ENCODE measurements at regions not wholly inside any gene's neighbourhood (a gene's known extent, or its start where the extent isn't known, plus 50 kb on each side); places are given as distances from the start of the nearest gene placed in this dataset.
"Not testable (repeated sequence)": the region's sequence is repeated elsewhere in the genome, so short reads cannot be mapped to it uniquely, and the experiment has no call there.

DNA sequence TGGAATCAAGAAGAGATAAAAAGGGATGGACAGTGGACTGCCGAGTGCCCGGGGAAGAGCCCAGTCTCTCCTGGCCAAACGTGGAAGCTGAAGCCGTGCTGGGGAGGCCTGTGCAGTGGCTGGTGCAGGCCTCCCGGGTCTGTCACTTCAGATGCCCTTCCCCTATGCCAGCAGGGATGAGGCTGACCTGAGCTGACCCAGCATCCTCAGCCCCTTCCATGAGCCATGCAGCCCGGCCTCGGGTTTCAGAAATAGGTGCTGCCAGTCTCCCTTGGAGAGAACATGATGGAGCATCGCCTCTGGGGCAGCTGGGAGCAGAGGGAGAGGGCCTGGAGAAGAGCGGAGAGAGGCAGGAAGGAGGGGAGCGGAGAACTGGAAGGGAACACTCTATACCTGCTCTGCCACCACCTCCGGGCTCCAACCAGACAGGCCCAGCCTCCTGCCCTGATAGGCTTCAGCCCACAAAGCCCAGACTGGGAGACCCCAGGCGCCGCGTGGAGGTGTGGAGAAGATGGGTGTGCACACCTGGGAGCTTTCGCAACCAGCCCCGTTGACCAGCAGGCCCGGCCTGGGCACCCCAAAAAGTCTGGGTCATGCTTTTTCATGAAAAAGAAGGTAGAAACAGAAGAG, 68.6 kb upstream of the PPP2R2D start:
- no peak for DNase-seq (ENCODE audit: low read depth in 2 of 2)

DNA sequence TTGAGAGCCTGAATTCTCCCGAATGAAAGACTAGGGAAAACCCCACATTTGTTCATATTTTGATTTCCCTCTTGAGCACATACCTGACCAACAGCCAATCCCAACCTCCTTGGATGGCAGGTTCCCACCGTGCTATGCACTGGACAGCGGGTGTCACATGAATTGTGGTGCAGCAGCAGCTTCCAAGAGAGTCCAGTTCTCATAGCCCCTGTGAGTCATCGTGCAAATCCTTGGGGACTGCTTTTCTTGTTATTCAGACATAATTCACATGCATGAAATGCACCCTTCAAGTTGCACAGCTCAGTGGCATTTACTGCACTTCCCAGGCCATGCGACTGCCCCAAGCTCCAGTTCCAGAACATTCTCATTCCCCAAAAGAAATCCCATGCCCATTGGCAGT, 67.8 kb upstream of the PPP2R2D start:
- DNase-seq (ENCODE audit: low read depth in 2 of 2) = no peak

DNA sequence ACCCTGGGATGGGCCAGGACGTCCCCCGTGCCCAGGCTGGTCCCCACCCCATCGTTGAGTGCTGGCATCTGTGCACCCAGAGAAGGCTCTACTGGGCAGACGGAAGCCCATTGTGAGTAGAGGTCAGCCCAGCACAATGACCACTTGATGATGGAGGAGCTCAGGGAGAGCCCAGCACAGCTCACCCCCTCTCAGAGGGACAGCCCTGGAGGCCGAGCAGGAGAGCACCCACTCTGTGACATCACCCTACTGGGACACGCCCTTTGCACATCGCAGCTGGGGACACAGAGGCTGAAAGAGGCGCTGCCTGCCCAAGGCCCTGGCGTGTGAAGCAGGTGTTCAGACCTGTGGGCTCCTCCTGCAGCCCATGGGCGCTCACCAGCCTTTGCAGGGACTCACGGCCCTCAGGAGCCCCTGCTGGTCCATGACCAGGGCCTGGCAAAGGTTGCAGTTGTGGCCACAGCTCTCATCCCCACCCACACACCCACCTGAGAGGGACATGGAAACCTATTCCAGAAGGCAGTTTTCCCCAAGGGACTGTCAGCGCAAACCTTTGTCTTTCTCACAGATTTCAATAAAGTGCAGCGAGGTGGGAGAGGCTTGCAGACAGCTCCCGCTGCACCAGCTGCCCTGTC, 67.2 kb upstream of the PPP2R2D start:
- no peak for DNase-seq (ENCODE audit: low read depth in 2 of 2)

DNA sequence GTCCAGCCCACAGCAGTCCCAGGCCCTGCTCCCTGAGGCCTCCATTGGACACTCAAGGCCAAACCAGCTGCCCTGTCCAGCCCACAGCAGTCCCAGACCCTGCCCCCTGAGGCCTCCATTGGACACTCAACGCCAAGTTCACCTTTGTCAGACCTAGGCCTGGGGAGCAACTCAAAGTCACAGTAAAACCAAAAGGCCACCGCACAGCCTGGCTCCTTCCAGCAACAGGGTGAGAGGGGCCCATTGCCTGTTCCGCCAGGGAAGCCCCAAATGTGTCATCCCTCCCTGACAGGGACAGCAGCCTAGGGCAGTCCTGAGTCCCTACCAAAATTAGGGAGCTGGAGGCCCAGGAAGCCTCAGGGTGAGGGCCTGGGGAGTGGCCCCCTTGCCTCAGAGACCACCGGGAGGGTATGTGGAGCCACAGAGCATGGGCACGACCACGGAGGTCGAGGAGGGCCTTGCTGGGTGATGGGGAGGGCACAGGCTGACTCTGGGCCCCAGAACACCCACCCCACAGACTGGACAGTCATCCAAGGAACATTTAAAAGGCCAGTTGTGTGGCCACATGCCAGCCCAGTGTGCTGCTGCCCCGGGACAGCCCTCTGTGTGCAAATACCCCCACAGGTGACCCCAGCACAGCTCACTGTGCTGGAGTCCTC, 66.5 kb upstream of the PPP2R2D start:
- no peak for DNase-seq (ENCODE audit: low read depth in 2 of 2)

DNA sequence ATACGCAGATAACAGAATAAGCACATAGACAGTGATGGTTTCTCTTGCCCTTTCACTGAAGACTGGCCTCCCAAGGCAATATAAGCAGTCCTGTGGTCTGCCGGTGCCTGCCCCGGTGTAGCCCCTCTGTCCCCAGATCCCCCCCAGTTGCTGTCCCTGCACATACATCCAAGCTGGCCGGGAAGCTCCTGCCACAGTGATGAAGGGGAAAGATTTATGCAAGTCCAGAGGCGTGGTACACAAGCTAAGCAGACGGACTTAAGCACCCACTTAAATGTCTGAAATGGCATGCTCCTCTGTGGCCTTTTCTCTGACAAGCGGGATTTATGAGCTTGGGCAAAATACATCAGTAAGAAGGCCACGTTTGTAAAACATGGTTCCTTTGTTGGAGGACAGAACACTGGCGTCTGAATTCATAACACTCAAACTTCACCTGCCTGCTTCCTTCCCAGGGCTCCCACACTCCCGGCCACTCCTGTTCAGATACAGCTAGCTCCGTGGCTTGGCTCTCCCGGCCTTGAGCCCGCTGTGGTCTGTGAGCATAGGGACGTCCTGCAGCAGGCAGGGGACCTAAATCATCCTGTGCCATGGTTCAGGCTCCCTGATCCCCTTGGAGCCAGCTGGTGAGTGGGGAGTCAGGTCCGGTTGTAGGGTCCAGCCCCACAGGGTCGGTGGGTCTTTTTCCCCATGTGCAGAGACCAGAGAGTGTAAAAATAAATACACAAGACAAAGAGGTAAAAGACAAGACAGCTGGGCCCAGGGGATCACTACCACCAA, 61.7 kb upstream of the PPP2R2D start:
- DNase-seq (ENCODE audit: low read depth in 2 of 2) = no peak

DNA sequence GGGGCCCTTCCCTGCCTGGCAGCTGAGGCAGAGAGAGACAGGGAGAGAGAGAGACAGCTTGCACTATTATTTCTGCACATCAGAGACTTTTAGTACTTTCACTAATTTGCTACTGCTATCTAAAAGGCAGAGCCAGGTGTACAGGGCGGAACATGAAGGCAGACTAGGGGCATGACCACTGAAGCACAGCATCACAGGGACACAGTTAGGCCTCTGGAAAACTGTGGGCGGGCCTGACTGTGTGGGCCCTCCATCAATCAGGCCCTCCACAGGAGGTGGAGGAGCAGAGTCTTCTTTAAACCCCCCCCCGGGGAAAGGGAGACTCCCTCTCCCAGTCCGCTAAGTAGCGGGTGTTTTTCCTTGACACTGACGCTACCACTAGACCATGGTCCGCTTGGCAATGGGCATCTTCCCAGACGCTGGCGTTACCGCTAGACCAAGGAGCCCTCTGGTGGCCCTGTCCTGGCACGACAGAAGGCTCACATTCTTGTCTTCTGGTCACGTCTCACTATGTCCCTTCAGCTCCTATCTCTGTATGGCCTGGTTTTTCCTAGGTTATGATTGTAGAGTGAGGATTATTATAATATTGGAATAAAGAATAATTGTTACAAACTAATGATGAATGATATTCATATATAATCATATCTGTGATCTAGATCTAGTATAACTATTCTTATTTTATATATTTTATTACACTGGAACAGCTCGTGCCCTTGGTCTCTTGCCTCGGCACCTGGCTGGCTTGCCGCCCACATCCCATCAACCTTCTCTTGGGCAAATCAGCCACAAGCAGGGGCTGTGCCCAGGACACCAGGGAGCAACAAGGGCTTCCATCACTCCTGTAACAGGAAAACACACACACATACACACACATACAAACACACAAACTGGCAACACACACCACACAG, 60.7 kb upstream of the PPP2R2D start:
- not testable (repeated sequence) for DNase-seq (ENCODE audit: low read depth in 2 of 2)

DNA sequence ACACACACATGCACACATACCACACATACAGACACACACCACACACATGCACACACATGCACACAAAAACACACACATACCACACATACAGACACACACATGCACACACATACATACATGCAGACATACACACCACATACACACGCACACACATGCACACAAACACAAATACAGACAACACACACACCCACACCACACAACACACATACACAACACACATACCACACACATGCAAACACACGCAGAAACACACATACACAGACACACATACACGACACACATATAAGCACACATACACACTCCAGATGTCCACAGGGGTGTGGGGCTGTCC, 60.1 kb upstream of the PPP2R2D start:
- no peak for DNase-seq (ENCODE audit: low read depth in 2 of 2)

DNA sequence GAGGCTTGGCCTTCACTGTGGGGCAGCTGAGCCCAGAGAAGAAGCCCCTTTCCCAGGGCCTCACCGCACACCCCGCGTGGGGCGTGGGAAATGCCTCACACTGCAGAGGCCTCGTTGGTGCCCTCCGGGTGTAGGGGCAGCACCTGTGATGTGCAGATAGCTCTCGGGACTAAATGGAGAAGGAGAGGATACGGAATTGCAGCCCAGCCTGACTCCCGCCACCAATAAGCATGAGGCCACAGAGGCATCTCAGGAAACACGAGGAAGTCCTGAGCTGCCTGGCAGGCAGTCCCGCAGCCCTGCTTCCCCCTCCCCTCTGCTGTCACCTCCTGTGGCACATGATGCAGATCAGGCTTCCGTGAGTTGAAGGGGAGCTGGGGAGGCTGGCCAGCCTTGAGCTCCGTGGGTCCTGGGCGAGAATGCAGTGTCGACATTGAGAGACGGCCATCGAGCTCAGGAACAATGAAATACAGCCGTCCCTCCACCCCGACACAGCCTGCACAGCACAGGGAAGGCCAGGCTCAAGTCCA, 59.6 kb upstream of the PPP2R2D start:
- no peak for DNase-seq (ENCODE audit: low read depth in 2 of 2)

DNA sequence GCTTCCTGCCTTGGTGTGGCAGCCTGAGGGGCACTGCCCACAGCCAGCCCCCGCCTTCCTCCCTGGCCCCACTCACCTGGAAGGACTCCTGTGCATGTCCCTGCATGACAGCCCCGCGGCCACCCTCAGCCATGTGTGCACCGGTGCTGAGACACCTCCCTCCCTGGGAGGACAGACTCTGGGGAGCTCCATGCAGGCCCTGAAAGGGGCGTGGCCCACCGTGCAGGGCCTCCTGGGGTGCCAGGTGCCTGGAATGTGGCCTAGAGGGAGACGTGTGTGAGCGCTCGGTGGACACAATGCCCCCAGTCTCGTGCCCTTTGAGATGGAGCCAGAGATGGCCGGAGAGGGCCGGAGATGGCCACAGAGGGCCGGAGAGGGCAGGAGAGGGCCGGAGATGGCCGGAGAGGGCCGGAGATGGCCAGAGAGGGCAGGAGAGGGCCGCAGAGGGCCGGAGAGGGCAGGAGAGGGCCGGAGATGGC, 59.1 kb upstream of the PPP2R2D start:
- no peak for DNase-seq (ENCODE audit: low read depth in 2 of 2)

DNA sequence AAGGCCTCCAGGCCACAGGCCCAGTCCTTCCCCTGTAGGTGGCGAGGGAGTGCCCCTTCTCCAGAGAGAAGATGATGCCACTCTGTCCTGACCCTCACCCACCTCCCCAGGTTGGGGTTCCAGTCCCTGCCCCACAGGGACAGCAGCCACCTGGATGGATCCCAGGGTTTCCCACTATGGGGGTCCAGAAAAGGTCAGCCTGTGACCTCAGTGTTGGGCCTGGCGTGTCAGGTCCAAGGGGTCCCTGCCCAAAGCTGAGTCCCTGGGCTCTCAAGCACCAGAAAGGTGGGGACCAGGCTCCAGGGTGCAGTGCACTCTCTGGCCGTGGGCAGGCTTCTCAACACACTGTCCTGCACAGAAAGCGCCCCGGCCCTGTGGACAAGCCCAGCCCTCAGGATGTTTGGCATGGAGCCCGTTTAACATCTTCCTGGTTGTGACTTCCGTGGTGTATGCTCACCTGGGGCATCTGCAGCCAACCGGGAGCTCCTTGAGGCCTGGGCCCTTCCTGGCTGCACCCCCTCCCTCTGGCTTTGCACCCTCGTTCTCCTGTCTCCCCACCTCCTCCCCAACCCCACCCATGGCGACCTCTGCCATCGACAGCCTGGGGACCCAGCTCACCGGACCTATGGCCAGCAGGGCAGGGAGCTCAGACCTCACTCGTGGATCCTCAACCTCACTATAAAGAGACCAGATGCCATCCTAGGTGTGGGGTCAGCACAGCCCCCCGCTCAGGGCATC, 58.3 kb upstream of the PPP2R2D start:
- no peak for DNase-seq (ENCODE audit: low read depth in 2 of 2)

DNA sequence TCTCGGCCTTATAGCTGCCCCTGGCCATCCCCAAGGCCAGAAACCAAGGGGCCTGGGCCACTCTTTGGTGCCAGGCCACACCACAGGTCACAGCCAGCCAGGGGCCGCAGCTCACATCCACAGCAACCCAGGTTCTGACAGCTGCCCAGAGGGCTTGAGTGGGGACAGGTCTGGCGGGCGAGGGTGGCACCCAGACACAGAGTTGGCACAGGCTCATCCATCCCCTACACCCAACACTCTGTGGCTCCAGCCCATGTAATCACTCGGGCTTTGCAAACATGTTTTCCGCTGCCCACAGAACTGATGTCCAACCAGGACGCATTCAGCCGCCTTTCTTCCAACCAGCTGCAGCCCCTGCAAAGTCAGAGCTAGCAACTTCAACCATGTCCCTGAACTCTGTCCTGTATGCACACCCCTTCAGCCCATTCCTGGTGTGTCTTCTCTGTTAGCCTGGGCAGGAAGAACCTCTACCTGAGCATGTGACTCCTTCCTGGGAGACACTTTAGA, 57.7 kb upstream of the PPP2R2D start:
- DNase-seq (ENCODE audit: low read depth in 2 of 2) = no peak

DNA sequence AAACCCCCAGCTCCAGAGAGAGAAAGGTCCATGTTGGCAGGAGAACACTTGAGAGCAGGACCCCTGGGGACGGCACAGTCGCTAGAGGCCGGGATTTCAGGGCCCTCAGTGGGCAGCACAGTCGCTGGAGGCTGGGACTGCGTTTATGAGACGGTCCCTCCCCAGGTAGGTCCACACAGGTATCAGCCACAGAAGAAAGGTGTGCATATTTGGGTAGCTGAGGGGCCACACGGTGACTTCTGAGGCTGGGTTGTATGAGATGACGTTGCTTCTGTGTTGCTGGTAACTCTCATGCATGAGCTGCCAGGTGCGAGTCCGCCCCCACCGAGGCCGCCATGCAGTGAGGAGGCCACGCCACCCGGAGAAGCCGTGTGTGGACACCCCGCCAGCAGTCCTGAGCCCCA, 56.9 kb upstream of the PPP2R2D start:
- no peak for DNase-seq (ENCODE audit: low read depth in 2 of 2)

DNA sequence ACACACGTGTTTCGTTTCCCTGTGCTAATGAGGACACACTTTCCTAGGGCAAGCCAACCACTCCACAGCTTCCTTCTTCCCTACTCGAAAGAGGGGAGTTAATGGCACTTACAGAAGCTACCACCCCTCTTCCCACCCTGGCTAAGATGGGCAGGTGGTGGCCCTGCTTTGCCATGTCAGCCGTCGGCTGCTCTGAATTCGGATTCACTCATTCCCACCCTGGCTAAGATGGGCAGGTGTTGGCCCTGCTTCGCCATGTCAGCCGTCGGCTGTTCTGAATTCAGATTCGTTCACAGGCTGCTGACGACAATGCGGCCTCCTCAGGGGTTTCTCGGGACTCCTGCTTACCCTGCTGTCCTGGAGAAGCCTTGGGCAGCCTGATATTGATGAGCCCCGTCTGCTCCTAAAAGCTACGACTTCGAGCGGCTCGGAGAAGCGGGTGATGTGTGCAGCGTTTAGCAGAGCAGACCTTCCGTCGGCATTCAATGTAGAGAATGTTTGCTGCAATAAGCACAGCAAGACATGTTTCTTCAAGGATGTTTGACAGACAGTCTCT, 56.2 kb upstream of the PPP2R2D start:
- no peak for DNase-seq (ENCODE audit: low read depth in 2 of 2)

DNA sequence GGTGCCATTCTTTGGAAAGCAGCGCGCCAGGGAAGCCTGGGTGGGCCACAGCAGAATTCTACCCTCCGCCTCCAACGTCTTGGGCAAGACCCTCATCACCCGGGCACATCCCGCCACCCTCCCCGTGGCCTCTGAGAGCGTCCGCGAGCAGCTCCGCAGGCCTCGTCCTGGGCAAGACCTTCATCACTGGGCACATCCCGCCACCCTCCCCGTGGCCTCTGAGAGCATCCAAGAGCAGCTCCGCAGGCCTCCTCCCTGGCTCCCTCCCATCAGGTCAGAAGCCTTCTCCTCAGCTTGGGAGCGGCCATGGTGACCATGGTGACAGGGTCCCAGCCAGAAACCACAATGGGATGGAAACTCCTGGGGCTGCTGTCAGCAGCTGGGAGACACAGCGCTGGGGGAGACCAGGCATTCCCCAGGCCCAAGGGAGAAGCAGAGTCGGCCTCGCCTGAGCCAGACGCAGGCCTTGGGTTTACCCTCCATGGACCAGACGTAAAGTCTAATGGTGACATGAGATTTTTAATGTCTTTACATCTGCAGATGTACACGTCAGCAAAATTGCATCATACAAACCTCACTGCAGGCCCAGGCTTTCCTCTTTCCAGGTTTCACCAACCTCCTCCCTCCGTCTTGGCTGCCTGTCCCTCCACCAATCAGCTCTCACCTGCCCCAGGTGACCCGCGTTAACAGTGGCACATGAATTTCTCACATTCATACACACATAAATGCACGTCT, 55.1 kb upstream of the PPP2R2D start:
- no peak for DNase-seq (ENCODE audit: low read depth in 2 of 2)

DNA sequence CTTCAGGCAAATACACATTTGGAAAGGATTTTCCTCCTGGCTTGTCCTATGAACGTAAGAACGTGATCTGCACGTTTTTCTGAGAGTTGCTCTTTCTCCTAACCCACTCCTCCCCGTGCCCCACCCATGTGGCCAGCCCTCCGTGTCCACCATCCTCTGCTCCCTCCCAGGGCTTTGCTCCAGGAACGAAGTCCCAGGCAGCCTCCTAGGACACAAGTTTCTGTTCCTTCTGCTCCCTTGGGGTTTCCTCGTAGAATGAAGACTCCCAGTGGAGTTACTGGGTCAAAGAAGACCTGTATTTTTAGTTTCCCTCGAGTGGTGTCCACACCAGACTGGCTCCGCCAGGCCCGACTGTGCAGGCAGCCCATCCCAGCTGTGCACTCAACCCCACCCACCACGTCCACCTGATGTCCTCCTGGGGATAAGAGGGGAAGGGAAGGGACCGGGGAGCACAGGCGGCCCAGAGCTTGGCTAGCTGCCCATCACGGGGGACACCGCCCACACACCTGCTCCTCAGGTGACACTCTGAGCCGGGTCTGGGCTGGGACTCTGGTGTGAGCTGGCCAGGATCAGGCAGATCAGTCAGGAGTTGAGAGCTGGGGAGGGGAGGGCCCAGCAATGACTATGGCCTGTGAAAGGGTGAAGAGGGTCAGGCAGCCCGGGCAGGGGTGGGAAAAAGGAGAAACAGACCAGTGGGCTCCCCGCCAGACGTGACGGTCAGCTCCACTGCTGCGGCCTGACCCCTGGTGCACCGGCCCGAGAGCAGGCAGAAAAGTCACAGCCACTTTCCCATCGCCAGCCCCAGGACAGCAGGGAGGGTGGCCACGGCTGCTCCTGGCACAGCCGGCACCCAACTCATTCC, 54.3 kb upstream of the PPP2R2D start:
- no peak for DNase-seq (ENCODE audit: low read depth in 2 of 2)

DNA sequence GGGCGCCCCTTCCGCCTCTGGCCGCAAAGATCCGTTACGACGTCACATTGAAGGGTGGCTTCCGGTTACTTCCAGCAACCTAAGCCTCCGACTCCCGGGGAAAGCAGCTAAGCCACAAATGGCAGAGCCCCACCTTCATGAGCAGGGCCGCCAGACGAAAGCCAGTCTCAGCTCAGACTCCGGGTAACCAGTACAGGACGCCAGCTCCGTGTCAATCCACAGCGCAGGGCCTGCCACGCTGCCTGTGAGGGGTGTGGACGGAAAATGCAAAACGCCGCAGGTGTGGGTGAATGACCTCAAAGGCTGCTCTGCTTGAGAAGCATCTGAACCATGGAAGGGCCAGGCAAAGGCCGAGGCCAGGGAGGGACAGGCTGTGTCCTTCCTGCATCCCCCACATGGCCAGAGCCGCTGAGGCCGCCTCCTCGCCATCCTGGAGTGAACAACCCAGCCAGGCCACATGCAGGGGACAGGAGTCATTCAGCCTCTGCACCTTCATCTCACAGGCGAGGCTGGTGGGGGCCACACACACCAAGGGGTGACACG, 53.5 kb upstream of the PPP2R2D start:
- DNase-seq (ENCODE audit: low read depth in 2 of 2) = no peak

DNA sequence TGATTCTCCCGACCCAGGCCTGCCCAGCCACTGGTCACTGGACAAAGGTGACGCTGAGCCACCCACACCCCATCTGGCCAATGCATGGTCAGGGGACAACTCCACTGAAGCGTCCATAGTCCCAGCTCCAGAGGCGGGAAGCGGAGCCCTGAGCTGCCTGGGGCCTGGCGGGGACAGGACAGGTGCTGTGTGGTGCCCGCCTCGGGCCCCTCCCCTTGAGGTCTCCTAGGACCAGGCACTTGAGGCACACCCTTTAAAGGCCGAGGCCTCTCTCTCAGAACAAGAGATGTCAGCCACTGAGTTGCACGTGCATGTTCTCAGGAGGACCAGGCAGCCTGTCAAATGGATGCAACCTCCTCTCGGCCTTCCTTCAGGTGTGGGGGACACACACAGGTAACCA, 52.5 kb upstream of the PPP2R2D start:
- DNase-seq (ENCODE audit: low read depth in 2 of 2) = no peak

All from stimulated activated CD4-positive, alpha-beta T cell treated with anti-CD3 and anti-CD28 coated beads, Interleukin-12 subunit alpha, Interleukin-12 subunit beta, amount 100 ng/mL, for 24 hours (primary cell).